ENCODE measurements at regions not wholly inside any gene's neighbourhood (a gene's known extent, or its start where the extent isn't known, plus 50 kb on each side); places are given as distances from the start of the nearest gene placed in this dataset.

GRCh38 chr7:124489925-124490324, 275.7 kb downstream of the GPR37 start:
- H3K4me1 ChIP-seq (ENCODE audit: insufficient read depth, low read length): no peaks in the 10 kb centered on the region
- H3K27me3 ChIP-seq (ENCODE audit: insufficient read depth, low read length): no peaks in the 10 kb centered on the region
- no peak overlapping the region for H3K4me3 ChIP-seq (ENCODE audit: low read length)
- H3K9me3 ChIP-seq (ENCODE audit: low read depth, low read length): no peaks in the 10 kb centered on the region

GRCh38 chr7:124489082-124489819, 276.3 kb downstream of the GPR37 start:
- Histone ChIP-seq H3K9me3 (ENCODE audit: low read depth, low read length) (no peaks in the 10 kb centered on the region), H3K4me1 (ENCODE audit: insufficient read depth, low read length) (no peaks in the 10 kb centered on the region), H3K4me3 (ENCODE audit: low read length) (no peak overlapping the region), H3K27me3 (ENCODE audit: insufficient read depth, low read length) (no peaks in the 10 kb centered on the region)

- no peaks in the 10 kb centered on the region for H3K27me3 ChIP-seq (ENCODE audit: insufficient read depth, low read length)
- H3K9me3 ChIP-seq (ENCODE audit: low read depth, low read length): no peaks in the 10 kb centered on the region
- H3K4me3 ChIP-seq (ENCODE audit: low read length): no peak overlapping the region
- H3K4me1 ChIP-seq (ENCODE audit: insufficient read depth, low read length): no peaks in the 10 kb centered on the region
Measured at GRCh38 chr7:124482229-124482628, 283.4 kb downstream of the GPR37 start.

GRCh38 chr7:124480821-124481290, 284.7 kb downstream of the GPR37 start:
- Histone ChIP-seq H3K27me3 (ENCODE audit: insufficient read depth, low read length) (no peaks in the 10 kb centered on the region), H3K4me1 (ENCODE audit: insufficient read depth, low read length) (no peaks in the 10 kb centered on the region), H3K9me3 (ENCODE audit: low read depth, low read length) (no peaks in the 10 kb centered on the region), H3K4me3 (ENCODE audit: low read length) (no peak overlapping the region)

GRCh38 chr7:124480036-124480820, 285.4 kb downstream of the GPR37 start:
- no peaks in the 10 kb centered on the region for H3K9me3 ChIP-seq (ENCODE audit: low read depth, low read length)
- H3K27me3 ChIP-seq (ENCODE audit: insufficient read depth, low read length): no peaks in the 10 kb centered on the region
- no peak overlapping the region for H3K4me3 ChIP-seq (ENCODE audit: low read length)
- no peaks in the 10 kb centered on the region for H3K4me1 ChIP-seq (ENCODE audit: insufficient read depth, low read length)

GRCh38 chr7:124462249-124462648, 303.3 kb downstream of the GPR37 start:
- H3K9me3 ChIP-seq (ENCODE audit: low read depth, low read length): no peaks in the 10 kb centered on the region
- no peaks in the 10 kb centered on the region for H3K27me3 ChIP-seq (ENCODE audit: insufficient read depth, low read length)
- no peak overlapping the region for H3K4me3 ChIP-seq (ENCODE audit: low read length)
- H3K4me1 ChIP-seq (ENCODE audit: insufficient read depth, low read length): no peaks in the 10 kb centered on the region

GRCh38 chr7:124460555-124460954, 305.0 kb downstream of the GPR37 start:
- no peaks in the 10 kb centered on the region for H3K27me3 ChIP-seq (ENCODE audit: insufficient read depth, low read length)
- H3K4me3 ChIP-seq (ENCODE audit: low read length): no peak overlapping the region
- H3K4me1 ChIP-seq (ENCODE audit: insufficient read depth, low read length): no peaks in the 10 kb centered on the region
- no peaks in the 10 kb centered on the region for H3K9me3 ChIP-seq (ENCODE audit: low read depth, low read length)

GRCh38 chr7:124460056-124460450, 305.5 kb downstream of the GPR37 start:
- Histone ChIP-seq H3K9me3 (ENCODE audit: low read depth, low read length) (no peaks in the 10 kb centered on the region), H3K4me1 (ENCODE audit: insufficient read depth, low read length) (no peaks in the 10 kb centered on the region), H3K4me3 (ENCODE audit: low read length) (no peak overlapping the region), H3K27me3 (ENCODE audit: insufficient read depth, low read length) (no peaks in the 10 kb centered on the region)

- H3K4me1 ChIP-seq (ENCODE audit: insufficient read depth, low read length): no peaks in the 10 kb centered on the region
- H3K4me3 ChIP-seq (ENCODE audit: low read length): no peak overlapping the region
- H3K27me3 ChIP-seq (ENCODE audit: insufficient read depth, low read length): no peaks in the 10 kb centered on the region
- H3K9me3 ChIP-seq (ENCODE audit: low read depth, low read length): no peaks in the 10 kb centered on the region
Measured at GRCh38 chr7:124459101-124460055, 306.2 kb downstream of the GPR37 start.

GRCh38 chr7:124457841-124458240, 307.8 kb downstream of the GPR37 start:
- Histone ChIP-seq H3K27me3 (ENCODE audit: insufficient read depth, low read length) (no peaks in the 10 kb centered on the region), H3K4me3 (ENCODE audit: low read length) (no peak overlapping the region), H3K9me3 (ENCODE audit: low read depth, low read length) (no peaks in the 10 kb centered on the region), H3K4me1 (ENCODE audit: insufficient read depth, low read length) (no peaks in the 10 kb centered on the region)

GRCh38 chr7:124456286-124456685, 309.3 kb downstream of the GPR37 start:
- H3K4me1 ChIP-seq (ENCODE audit: insufficient read depth, low read length): no peaks in the 10 kb centered on the region
- no peaks in the 10 kb centered on the region for H3K9me3 ChIP-seq (ENCODE audit: low read depth, low read length)
- H3K4me3 ChIP-seq (ENCODE audit: low read length): no peak overlapping the region
- no peaks in the 10 kb centered on the region for H3K27me3 ChIP-seq (ENCODE audit: insufficient read depth, low read length)

- no peaks in the 10 kb centered on the region for H3K4me1 ChIP-seq (ENCODE audit: insufficient read depth, low read length)
- H3K27me3 ChIP-seq (ENCODE audit: insufficient read depth, low read length): no peaks in the 10 kb centered on the region
- H3K4me3 ChIP-seq (ENCODE audit: low read length): no peak overlapping the region
- H3K9me3 ChIP-seq (ENCODE audit: low read depth, low read length): no peaks in the 10 kb centered on the region
Measured at GRCh38 chr7:124452186-124452585, 313.4 kb downstream of the GPR37 start.

- Histone ChIP-seq H3K4me3 (ENCODE audit: low read length) (no peak overlapping the region), H3K9me3 (ENCODE audit: low read depth, low read length) (no peaks in the 10 kb centered on the region), H3K4me1 (ENCODE audit: insufficient read depth, low read length) (no peaks in the 10 kb centered on the region), H3K27me3 (ENCODE audit: insufficient read depth, low read length) (no peaks in the 10 kb centered on the region)
Measured at GRCh38 chr7:124449896-124450295, 315.7 kb downstream of the GPR37 start.

GRCh38 chr7:124444696-124445480, 320.7 kb downstream of the GPR37 start:
- Histone ChIP-seq H3K9me3 (ENCODE audit: low read depth, low read length) (no peaks in the 10 kb centered on the region), H3K4me3 (ENCODE audit: low read length) (no peak overlapping the region), H3K27me3 (ENCODE audit: insufficient read depth, low read length) (no peaks in the 10 kb centered on the region), H3K4me1 (ENCODE audit: insufficient read depth, low read length) (no peaks in the 10 kb centered on the region)
